ENCODE measurements at regions not wholly inside any gene's neighbourhood (a gene's known extent, or its start where the extent isn't known, plus 50 kb on each side); places are given as distances from the start of the nearest gene placed in this dataset.
"Not testable (repeated sequence)": the region's sequence is repeated elsewhere in the genome, so short reads cannot be mapped to it uniquely, and the experiment has no call there.

DNA sequence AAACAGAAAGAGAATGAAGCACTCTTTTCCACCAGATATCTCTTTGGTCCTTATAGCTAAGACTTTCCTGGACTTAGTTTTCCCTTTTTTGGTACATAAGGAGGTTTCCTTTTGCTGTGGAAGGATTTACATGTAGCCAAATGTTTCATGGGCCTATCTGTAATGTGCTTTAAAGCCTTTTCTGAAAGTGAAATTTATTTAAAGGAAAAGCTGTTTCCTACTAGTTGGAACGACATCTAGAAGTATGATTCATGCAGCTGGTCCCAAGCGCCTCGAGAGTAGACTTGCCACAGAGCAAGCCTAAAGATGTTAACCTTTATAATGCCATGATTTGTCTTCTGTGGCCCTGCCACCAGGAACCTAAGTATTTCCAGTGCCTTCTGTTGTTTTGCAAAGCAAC is 390.3 kb downstream of the DLEU7 start:
- DNase-seq: no peak

DNA sequence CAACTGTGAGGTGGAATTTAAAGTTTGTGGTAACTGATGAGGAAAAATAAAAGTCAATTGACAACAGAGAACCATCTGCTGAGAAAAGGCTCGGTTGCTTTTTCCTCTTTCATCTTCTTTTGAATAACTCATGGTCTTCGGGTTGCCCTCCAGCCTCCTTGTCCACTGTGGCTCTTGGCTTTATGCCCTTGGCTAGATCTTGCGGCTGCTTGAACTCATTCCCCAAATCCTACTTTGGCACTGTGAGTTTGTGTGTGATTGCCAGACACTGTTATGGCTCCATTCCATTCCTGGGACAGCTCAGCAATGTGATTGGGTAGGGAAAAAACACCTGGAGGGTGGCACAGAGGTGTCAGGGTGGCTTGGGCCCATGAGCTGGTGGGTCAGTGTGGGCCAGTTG is 387.4 kb downstream of the DLEU7 start:
- DNase-seq: no peak

DNA sequence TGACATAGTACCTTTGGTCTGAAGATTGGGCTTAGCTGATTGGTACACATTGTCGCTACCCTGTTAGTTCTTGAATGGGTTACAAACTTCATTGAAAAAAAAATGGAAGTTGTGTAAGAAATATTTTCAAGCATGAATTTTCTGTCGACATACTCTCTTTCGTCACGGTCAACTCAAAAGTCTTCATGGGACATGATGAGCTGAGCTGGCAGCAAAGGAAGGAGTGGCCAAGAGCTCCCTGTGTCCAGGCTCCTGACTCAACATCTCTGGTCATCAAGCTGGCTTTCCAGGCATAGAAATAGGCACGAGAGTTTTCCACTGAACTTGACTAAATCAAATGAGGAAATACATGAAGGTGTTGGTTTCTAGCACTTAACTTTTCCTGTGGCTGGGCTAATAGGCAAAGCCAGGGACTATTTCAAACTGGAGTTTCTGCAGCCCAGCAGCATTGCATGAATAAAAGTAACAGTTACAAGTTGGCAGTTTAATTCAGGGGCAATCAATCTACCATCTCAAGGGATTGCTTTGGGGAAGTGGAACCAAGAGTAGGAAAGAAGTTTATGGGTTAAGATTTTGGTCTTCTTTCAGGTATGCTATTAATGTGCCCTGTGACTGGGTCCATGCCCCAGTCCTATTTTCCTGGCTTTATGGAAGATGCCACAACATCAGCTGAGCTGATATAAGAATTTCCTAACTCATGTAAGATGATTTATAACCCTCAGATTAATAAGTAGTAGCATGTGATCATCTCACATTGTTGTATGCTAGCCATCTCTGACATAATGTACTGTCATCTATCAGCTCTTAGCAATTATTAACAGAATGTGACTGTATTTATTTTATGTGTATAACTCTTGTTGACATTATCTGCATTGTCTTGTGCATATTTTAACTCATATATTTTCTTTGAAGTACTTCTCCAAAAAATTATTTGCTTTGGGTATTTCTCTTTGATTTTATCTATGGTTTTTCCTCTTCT is 385.8 kb downstream of the DLEU7 start:
- DNase-seq: no peak

DNA sequence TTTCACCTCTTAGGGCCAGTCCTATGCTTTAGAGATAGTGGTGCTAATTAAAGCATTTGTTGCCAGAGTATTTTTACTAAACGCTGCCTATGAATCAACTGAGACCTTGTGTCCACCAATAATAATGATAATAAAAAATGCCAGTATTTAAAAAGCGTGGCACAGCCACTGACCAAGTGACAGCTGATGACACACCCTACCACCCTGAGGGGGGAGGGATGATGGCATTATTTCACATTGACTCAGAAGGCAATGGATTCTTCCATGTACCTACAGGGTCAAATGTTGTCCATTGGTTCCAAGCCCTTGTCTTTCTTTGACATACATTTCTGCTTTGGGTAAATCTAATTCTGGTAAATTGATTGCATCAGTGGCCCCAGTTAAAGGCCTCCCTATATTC is 384.4 kb downstream of the DLEU7 start:
- no peak for DNase-seq

DNA sequence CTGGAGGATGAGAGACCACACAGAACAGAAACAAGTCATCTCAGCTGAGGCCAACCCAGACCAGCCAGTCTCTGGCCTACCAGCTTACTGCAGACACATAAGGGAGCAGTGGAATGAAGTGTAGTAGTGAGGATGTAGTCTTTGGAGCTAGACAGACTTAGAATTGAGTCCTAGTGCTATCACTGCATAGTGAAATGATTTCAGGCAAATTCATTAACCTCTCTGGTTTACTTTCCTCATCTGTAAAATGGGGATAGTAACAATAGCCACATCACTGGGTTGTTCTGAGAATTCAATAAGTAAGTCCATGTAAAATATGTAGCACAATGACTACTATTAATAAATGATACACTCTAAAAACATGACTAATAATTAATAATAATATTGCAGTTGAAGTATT is 383.8 kb downstream of the DLEU7 start:
- no peak for DNase-seq

DNA sequence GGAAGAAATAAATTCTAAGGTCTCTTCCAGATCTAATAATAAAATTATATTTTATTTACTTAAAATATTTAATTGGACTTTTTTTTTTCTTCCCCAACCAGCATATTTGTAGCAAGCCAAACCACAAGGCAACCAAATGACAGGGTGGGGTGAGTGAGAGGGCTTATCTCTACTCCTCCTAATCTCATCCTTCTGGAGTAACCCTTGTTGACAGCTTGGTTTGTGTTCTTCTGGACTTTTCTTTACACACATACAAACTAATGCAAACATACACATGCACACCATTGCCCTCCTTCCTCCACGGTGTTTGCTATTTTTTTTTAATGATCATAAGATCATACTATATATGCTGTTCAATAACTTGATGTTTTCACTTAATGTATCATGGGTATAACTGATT is 383.1 kb downstream of the DLEU7 start:
- DNase-seq: no peak

DNA sequence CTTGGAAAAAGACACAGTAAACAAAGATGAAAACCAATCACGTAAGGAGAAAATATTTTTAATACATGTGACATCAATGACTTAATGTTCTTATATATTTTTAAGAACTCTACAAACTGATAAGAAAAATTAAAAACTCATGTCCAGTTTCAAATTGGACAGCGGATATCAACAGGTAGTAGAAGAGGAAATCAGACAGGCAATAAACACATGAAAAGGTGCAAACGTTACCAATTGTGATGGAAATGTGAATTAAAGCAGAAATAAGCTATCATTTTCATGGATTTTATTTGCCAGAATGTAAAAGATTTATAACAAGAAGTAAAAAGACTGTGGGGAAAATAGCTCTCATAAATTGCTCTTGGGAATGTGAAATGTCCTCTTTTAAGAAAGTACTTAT is 382.3 kb downstream of the DLEU7 start:
- DNase-seq: no peak

DNA sequence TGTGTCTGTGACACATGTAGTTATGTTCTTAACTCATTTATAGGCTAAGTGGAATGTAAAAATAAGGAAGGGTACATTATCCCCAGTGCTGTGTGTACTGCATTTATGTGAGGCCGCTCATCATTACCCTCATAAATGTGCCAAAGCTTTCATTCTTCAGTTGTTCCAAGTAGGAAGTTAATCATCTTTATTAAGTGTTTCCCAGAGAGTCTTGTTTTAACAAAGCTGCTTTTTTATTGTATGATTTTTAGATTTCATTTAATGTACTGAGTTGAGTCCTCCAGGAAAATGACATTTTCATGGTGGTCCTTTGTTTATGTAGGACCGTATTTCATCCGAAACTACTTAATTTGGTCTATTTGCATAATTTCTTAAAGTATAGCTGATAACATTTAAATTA is 379.8 kb downstream of the DLEU7 start:
- DNase-seq: peak; percentile 59

DNA sequence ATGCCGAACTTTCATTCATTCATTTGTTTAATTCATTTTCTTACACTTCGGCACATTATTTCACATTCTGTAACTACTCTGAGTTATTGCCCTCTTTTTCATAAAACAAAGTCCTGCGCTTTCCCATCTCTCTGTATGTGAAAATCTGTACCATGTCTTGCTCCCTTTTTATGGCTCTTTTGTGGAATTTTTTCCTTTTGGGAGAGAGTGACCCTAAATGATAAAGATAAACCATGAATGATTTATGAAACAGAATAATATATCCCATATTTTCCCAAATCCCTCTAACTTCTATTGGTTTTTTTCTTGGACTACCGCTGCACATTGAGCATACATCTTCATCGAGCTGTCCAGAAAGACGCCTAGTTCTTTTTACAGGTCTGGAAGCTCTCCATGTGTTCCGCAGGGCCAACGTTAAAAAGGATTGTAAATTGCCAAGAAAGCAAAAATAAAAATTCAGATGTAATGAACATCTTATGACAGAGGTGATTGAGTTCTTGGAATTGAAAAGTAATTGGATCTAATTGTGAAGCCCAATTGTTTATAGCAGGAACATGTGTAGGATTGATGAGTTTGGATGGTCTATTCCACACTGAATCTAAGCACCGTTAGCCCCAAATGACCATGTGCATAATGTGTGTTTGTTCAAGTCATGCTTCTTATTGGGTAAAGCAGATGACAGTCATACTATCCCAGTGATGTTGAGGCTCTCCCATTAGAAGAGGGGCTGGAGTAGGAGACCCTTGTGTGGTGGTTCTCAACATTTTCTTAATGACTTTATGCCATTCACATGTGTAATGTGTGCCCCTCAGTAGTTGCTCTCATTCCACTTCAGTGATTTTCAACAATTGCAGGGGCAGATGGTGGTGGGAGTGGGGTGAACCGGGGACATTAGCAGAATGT is 378.9 kb downstream of the DLEU7 start:
- DNase-seq: peak; percentile 62

DNA sequence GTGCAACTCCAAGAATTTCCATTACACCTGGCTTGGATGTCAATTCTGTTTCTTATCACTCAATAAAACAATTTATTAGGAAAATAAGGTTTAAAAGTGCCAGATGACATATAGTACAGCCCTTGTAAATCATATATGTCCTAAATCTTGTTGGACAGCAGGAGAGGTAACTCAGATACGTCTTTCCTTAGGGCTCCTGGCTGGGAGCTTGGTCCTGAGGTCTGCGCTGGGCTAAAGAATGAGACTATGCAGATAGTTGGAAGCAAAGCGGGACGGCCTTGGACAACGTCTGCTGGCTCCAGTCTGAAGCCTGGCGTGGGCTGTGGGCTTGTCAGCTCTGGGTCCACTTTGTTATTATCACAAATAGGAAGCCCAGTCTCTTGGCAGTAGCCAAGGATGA is 377.0 kb downstream of the DLEU7 start:
- no peak for DNase-seq

DNA sequence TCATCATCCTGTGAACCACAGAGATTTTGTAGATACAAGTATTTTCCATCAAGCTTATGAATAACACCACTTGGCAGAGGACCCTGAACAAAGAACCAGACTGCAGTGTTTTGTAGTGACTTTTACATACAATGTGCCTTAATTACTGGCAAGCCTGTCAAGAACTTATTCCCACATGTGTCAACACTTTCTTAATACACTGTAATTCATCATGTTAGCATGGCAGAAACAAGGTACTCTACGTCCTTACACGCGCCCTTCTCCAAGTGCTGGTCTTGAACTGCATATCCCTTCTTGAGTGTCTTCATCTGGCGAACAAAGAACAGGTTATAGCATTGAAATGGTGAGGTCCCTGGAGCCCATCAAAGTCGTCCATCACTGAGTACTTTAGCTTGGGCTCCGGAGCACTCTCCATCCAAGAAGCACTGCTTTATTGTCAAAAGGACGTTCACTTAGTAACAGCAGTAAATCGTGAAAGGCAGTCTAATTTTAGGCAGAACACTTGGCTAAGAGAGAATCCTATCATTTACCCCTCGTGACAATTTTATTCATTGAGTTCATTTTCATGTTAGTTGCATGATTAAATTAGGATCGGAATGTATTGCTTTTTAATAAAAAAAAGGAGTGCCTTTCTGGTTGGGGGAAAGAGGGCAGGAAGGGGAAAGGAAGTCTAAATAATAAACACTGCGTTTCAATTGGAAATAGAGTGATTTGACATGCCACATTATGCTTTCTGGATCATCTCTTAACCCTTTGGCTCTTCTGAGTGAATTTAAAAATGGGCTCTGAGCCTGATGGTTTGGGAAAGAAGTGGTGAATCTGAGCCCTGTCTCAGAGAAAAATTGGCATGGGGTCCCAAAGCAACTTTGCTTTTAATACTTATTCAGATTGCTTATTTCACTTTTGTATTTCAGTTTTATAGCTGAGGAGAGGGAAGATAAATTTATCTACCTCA is 376.1 kb downstream of the DLEU7 start:
- no peak for DNase-seq

DNA sequence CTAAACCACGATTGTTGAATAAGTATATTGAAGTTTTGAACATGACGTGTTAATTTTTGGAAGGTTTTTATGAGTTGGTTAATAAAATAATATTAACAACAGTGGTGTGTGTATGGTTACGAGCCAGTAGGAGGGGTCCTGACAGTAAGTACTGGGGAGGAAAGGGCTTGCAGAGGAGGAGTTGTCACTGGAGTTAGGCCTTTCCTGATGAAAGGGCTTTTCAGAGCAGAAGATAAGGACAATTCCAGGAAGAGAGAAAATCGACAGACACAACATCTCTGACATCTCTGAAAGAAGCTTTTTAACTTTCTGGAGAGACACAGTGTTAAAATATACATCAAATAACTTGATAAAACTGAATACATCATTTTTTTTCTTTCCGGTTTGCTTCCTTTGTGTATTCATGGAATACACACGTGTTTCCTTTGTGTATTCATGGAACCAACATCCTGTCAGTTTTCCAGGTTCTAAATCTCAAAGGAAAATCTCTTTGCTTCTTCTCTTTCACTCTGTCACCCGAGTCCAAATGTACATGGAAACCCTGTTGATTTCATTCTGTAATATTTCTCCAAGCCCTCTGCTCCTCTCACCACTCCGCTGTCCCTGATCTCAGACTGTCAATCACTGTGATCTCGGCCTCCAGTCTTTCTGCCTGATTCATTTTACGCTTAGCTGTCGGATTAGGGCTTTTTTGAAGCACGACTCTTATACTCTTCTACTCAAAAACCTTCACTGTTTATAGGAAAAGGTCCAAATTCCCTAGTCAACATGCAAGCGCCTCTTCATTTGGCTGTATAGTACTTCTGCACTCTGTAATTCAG is 374.4 kb downstream of the DLEU7 start:
- DNase-seq: no peak

DNA sequence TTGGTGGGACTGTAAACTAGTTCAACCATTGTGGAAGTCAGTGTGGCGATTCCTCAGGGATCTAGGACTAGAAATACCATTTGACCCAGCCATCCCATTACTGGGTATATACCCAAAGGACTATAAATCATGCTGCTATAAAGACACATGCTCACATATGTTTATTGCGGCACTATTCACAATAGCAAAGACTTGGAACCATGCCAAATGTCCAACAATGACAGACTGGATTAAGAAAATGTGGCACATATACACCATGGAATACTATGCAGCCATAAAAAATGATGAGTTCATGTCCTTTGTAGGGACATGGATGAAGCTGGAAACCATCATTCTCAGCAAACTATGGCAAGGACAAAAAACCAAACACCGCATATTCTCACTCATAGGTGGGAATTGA is 370.4 kb downstream of the DLEU7 start:
- DNase-seq: not testable (repeated sequence)

DNA sequence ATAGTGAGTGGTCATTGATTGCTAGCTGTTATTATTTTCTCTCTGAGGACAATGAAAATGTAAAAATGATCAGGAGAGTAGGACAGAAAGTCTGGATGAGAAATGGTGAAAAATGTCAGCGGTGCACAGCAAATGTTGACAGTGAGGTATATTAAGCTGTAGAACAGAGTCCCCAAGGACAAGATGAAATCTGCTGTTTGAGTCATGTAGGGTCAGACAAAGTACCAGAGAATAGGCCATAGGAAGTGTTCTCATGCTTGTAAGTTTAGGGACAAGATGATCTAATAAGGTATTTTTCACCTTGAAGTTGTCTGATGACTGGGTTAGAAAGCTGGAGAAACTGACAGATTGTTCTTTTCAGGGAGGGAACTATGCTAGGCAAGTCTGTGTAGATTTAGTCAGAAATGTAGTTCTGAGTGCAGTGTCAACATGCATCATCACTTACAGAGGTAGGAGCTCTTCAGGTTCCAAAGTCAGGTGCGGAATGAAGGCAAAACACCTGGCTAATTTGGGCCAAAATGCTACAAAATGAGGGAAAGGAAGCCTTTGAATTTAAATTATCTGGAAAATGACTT is 369.3 kb downstream of the DLEU7 start:
- no peak for DNase-seq

DNA sequence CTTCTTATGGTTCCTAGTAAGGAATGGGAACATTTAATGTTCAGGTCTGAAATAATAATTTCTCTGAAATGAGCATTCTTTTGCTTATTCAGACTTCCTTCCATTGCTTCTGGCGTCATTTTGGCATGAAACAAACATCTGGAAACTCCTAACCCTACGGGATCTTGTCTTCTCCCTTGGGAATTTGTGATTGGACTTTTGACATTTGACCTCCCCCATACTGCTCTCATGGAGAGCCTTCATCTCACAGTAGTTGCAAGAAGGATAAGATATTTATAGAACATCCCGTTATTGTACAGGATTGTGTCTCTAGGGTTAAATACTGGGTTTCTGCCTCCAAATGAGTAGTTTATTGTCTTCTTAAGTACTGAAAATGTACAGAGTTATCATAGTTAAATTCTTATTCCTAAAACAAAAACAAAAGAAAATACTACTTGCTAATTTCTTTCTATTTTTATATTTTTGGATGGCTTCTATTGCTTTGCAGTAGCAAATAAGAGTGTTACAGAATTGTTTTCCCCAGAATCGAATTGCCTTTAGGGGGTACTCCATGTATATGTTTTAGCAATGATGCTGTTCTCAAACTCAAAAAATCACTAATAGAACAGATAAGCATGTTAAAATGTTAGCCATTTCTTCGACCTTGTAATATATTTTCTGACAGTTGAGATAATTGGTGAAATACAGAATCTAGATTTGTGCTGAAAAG is 366.8 kb downstream of the DLEU7 start:
- no peak for DNase-seq

DNA sequence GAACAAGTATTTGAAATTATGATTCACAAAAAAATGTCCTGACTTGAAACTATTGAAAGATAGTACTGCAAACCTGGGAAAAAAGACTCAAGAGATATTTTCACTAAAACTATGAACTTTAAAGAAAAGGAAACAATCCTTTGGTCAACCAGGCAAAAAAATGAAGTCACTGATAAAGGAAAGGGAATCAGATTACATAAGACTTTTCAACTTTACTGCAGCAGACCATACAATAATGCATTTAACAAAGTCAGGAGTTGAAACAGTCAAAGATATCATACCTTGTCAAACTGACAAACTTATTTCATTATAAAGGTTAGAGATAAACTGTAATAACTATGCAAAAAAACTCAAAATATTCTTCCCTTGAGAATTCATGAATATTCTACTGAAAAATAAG is 361.6 kb downstream of the DLEU7 start:
- DNase-seq: no peak

DNA sequence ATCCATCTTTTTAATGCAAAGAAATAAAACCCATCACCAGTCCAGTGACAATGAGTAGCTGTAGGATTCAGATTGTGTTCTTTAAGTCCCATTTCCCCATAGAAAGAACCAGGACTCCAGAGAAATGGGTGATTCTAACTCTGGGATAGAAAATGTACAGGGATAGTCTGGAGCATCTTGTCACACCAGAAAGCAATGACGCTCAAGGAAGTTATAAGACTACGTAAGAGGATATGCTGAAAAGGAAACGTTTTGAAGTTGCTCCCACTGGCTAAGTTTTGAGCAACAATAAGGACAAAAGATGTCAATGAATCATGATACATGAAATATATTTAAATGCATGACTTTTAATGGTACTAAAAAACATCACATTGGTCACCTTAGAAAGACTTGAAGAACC is 360.1 kb downstream of the DLEU7 start:
- DNase-seq: no peak

DNA sequence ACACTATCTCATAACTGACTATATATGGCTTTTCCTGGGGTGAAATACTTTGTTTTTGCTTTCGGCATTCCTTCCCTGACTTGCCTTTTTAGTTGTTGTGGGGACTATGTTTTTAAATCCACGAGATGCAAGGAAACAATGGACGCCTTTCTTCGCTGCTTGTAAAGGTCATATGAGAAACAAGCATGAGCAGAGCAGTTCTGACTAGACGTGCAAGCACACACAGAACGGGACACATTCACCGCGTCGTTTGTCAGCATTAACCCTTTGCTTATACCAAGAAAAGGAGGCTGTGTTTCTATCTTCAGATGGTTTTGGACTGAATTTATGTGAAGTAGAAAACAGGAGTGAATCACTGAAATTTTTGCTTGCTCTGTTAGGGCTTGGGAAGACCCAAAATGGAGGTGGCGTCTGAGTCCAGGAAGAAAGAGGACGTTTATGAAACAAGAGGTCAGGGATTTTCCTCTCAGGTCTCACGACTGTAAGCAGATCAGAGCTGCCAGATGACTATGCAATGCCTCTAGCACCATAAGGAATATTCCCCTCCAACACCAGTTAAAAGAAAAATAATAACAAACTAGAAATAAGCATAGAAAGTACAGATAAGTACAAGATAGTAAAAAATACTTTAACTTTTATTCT is 358.9 kb downstream of the DLEU7 start:
- DNase-seq: no peak

Data from left kidney (tissue), 1 donor.